ENCODE measurements at regions not wholly inside any gene's neighbourhood (a gene's known extent, or its start where the extent isn't known, plus 50 kb on each side); places are given as distances from the start of the nearest gene placed in this dataset.

- TF ChIP-seq ZFP3 (CRISPR knock-in tag; IDR thresholded peaks at IDR 0.05) (no peak), TSHZ2 (CRISPR knock-in tag; IDR thresholded peaks at IDR 0.05) (no peak), ZFP30 (CRISPR knock-in tag; IDR thresholded peaks at IDR 0.05) (no peak)
Observed at GRCh38 chr11:45410391-45411227, 124.5 kb upstream of the SYT13 start.
